ENCODE measurements at regions not wholly inside any gene's neighbourhood (a gene's known extent, or its start where the extent isn't known, plus 50 kb on each side); places are given as distances from the start of the nearest gene placed in this dataset.

DNA sequence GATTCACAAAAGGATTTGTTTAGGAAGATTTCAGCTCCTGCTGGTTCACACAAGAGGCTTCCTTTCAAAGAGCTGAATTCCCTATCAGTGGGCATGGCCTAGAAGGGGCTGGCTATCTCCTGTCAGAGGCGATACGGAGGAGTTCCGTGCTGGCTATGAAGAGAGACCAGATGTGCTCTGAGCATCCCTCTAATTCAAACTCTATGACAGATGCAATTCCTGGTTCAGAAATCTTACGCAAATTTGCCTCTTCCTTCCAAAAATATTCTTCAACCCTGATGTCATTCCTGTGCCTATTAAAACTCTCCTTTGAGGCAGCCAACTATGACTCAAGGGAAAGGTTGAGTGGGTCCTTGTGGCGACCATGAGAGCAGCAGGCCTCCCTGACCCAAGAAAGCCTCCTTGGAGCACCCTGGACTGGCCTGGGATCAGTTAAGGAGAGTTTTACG is 139.3 kb upstream of the HES1 start:
- TF ChIP-seq, protein P1, sequence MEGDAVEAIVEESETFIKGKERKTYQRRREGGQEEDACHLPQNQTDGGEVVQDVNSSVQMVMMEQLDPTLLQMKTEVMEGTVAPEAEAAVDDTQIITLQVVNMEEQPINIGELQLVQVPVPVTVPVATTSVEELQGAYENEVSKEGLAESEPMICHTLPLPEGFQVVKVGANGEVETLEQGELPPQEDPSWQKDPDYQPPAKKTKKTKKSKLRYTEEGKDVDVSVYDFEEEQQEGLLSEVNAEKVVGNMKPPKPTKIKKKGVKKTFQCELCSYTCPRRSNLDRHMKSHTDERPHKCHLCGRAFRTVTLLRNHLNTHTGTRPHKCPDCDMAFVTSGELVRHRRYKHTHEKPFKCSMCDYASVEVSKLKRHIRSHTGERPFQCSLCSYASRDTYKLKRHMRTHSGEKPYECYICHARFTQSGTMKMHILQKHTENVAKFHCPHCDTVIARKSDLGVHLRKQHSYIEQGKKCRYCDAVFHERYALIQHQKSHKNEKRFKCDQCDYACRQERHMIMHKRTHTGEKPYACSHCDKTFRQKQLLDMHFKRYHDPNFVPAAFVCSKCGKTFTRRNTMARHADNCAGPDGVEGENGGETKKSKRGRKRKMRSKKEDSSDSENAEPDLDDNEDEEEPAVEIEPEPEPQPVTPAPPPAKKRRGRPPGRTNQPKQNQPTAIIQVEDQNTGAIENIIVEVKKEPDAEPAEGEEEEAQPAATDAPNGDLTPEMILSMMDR (tag by site-specific recombination; IDR thresholded peaks at IDR 0.05) = no peak
- TF ChIP-seq ZNF175 (tag by site-specific recombination; IDR thresholded peaks at IDR 0.05) = no peak
- TF ChIP-seq ZFP41 (tag by site-specific recombination; IDR thresholded peaks at IDR 0.05; ENCODE audit: borderline replicate concordance) = no peak
- TF ChIP-seq REPIN1 (tag by site-specific recombination; IDR thresholded peaks at IDR 0.05; ENCODE audit: low read depth) = no peak
- TF ChIP-seq, protein P2, sequence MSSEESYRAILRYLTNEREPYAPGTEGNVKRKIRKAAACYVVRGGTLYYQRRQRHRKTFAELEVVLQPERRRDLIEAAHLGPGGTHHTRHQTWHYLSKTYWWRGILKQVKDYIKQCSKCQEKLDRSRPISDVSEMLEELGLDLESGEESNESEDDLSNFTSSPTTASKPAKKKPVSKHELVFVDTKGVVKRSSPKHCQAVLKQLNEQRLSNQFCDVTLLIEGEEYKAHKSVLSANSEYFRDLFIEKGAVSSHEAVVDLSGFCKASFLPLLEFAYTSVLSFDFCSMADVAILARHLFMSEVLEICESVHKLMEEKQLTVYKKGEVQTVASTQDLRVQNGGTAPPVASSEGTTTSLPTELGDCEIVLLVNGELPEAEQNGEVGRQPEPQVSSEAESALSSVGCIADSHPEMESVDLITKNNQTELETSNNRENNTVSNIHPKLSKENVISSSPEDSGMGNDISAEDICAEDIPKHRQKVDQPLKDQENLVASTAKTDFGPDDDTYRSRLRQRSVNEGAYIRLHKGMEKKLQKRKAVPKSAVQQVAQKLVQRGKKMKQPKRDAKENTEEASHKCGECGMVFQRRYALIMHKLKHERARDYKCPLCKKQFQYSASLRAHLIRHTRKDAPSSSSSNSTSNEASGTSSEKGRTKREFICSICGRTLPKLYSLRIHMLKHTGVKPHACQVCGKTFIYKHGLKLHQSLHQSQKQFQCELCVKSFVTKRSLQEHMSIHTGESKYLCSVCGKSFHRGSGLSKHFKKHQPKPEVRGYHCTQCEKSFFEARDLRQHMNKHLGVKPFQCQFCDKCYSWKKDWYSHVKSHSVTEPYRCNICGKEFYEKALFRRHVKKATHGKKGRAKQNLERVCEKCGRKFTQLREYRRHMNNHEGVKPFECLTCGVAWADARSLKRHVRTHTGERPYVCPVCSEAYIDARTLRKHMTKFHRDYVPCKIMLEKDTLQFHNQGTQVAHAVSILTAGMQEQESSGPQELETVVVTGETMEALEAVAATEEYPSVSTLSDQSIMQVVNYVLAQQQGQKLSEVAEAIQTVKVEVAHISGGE (tag by site-specific recombination; conservative IDR thresholded peaks at IDR 0.05; ENCODE audit: low read depth) = no peak
- no peak for TF ChIP-seq ZNF785 (tag by site-specific recombination; IDR thresholded peaks at IDR 0.05)
- TF ChIP-seq, protein P3, sequence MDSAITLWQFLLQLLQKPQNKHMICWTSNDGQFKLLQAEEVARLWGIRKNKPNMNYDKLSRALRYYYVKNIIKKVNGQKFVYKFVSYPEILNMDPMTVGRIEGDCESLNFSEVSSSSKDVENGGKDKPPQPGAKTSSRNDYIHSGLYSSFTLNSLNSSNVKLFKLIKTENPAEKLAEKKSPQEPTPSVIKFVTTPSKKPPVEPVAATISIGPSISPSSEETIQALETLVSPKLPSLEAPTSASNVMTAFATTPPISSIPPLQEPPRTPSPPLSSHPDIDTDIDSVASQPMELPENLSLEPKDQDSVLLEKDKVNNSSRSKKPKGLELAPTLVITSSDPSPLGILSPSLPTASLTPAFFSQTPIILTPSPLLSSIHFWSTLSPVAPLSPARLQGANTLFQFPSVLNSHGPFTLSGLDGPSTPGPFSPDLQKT (IDR thresholded peaks at IDR 0.05; ENCODE audit: borderline replicate concordance, low read depth, low read length) = no peak
- TF ChIP-seq HOXA7 (CRISPR knock-in tag; IDR thresholded peaks at IDR 0.05; ENCODE audit: borderline replicate concordance) = no peak

All from HEK293 (cell line).